G401.6 (cell line): ENCODE measurements at regions not wholly inside any gene's neighbourhood (a gene's known extent, or its start where the extent isn't known, plus 50 kb on each side); places are given as distances from the start of the nearest gene placed in this dataset.
A peak's percentile ranks its signal among the peaks of the same experiment; 100 is the strongest.

ENCODE experiments used
- FAIRE-seq: peaks from 2 replicates; lab custom pipeline; 2012; peaks lifted over from hg19 to GRCh38; lab: Jason Lieb, UNC

DNA sequence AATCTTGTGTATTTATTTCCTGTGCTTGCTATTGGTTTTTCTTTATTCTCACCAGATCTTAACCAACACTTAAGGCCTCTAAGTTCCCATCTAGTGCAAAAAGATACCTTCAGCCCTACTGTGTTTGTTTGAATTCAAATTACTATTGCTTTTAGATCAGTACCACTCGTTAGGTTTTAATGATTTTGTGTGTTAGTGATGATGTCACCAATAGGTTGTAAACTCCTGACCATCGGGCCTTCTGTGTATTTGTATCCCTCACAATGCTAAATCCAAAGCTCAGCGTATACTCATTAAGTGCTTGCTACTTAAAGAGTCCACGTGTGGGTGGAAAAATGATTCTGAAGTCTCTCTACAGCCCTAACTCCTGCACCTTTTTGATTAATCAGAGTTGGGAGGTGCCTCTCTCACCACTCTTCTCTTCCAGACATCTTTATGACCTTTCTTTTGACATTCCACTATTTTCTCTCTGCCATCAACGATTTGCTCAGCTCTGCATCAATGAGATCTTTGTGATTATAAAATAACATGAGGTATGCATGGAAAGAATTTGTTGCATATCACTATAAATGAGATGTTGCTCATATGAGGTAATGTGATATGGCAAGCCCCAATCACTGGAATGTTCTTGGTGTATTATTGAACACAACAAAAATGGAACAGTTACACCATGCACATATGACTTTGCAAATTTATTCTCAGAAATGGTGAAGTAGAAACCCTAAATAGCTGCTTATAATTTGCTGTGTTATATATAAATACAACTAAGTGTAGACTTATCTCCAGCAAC, 55.1 kb upstream of the LAMA2 start:
- FAIRE-seq, result no peak

- no peak for FAIRE-seq
Observed at GRCh38 chr6:128826606-128827005, 56.3 kb upstream of the LAMA2 start.

DNA sequence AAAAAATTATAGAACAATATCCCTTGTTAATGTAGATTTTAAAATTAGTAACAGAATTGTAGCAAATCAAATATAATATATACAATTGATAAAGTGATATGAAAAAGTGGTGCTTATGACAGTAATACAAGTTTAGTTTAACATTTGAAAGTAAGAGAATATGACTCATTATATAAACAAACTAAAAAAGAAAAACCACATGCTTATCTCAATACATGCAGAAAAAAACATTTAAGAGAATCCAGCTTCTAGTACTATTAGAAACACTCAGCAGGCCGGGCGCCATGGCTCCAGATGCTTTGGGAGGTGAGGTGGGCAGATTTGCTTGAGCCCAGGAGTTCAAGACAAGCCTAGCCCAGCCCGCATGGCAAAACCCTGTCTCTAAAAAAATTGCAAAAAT, 60.7 kb upstream of the LAMA2 start:
- no peak for FAIRE-seq

GRCh38 chr6:128821116-128821515, 61.8 kb upstream of the LAMA2 start:
- FAIRE-seq, result no peak

- FAIRE-seq, result no peak
Observed at GRCh38 chr6:128808856-128809255, 74.1 kb upstream of the LAMA2 start.

GRCh38 chr6:128807577-128807976, 75.4 kb upstream of the LAMA2 start:
- FAIRE-seq, result peak; percentile 37

GRCh38 chr6:128806261-128806660, 76.7 kb upstream of the LAMA2 start:
- FAIRE-seq, result no peak

GRCh38 chr6:128803911-128804310, 79.0 kb upstream of the LAMA2 start:
- no peak for FAIRE-seq

DNA sequence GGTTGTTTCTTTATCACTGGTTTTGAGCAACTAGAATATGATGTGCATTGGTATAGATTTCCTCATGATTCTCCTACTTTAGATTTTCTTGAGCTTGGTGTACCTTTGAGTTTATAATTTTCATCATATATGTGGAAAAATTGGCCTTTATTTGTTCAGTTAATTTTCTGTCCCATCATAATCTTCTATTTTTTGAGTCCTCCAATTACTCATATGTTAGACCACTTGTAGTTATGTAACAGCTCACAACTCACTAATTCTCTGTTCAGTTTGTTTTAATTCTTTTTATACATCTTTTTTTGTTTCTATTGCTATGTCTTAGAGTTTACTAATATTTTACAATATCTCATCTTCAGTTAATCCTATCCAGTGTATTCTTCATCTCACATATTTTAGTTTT, 81.3 kb upstream of the LAMA2 start:
- no peak for FAIRE-seq

DNA sequence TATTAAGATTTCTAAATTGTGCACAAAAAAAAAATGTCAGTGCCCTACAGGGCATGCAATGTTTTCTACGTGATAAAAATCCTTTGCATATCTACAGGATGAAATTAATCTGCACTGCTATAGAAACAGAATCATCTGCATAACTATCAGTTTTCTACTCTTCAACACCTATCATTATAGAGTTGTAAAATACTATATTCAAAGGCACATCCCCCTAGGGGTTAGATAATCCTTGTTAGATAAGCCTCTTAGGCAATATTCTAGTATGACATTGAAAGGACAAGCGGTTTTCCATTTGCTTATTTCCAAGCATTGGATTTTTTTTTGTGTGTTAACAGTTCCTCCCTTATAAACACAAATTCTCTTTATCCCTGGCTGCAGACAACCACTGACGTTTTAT, 98.7 kb upstream of the LAMA2 start:
- FAIRE-seq, result no peak

DNA sequence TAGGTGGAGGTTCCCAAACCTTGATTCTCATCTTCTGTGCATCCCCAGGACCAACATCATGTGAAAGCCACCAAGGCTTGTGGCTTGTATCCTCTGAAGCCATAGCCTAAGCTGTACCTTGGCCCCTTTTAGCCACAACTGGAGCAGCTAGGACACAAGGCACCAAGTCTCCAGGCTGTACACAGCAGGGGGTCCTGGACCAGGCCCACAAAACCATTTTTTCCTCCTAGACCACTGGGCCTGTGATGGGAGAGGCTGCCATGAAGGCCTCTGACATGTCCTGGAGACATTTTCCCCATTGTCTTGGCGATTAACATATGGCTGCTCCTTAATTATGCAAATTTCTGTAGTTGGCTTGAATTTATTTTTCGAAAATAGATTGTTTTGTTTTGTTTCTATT, 114.8 kb upstream of the LAMA2 start:
- no peak for FAIRE-seq

DNA sequence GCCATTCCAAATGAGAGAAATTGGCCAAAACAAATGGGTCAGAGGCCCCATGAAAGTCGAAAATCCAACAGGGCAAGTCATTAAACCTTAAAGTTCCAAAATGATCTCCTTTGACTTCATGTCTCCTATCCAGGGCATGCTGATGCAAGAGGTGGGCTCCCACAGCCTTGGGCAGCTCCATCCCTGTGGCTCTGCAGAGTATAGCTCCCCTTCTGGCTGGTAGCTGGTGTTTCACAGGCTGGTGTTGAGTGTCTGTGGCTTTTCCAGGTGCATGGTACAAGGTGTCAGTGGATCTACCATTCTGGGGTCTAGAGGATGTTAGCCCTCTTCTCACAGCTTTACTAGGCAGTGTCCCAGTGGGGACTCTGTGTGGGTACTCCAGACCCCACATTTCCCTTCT, 115.2 kb upstream of the LAMA2 start:
- no peak for FAIRE-seq

GRCh38 chr6:128767150-128767549, 115.8 kb upstream of the LAMA2 start:
- FAIRE-seq, result no peak

- no peak for FAIRE-seq
Observed at GRCh38 chr6:128763599-128764300, 119.2 kb upstream of the LAMA2 start.

- FAIRE-seq, result no peak
Observed at GRCh38 chr6:128759901-128760300, 123.0 kb upstream of the LAMA2 start.

GRCh38 chr6:128759447-128759846, 123.5 kb upstream of the LAMA2 start:
- FAIRE-seq, result no peak

GRCh38 chr6:128757961-128758360, 125.0 kb upstream of the LAMA2 start:
- no peak for FAIRE-seq

DNA sequence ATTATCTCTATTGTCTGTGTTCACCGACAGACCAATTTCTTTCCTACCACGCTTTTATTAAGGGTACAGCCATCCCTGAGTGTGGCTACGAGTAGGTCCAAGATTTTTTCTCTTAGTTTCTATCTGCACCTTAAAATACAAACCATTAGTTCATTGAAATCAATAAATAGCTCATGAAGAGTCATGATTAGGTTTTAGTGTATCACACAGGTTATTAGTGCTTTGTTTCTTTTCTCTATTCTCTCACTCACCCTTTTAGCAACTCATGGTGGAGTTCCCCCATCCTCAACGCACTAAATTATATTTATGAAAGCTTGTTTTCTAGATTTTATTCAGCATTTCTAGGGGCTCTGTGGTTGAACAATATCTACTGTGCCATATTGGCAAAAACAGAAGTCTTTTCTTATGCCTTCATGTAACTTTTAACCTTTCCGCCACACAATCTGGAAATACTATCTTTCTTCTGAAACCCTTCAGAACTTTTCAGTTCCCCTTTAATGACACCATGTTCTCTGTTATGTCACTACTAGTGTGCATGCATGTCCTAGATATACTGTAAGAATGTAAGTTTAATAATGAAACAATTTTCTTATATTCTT, 128.2 kb upstream of the LAMA2 start:
- FAIRE-seq, result no peak

GRCh38 chr6:128743974-128744765, 138.8 kb upstream of the LAMA2 start:
- no peak for FAIRE-seq

GRCh38 chr6:128742900-128743299, 140.0 kb upstream of the LAMA2 start:
- no peak for FAIRE-seq

- FAIRE-seq, result no peak
Observed at GRCh38 chr6:128740951-128741350, 142.0 kb upstream of the LAMA2 start.

DNA sequence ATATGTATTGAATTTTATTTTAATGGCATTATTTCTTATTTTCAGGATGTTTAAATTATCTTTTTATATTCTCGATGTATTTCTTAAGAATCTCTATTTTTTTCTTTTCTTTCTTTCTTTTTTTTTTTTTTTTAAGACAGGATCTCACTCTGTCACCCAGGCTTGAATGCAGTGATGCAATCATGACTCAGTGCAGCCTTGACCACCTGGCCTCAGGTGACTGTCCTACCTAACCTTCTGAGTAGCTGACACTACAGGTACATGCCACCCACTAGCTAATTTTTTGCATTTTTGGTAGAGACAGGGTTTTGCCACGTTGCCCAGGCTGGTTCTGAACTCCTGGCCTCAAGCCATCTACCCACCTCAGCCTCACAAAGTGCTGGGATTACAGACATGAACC, 143.8 kb upstream of the LAMA2 start:
- no peak for FAIRE-seq

GRCh38 chr6:128738112-128738511, 144.8 kb upstream of the LAMA2 start:
- no peak for FAIRE-seq
